Activated CD4-positive, alpha-beta T cell treated with anti-CD3 and anti-CD28 coated beads, Interleukin-2, Interleukin-6, amounts not matched to agents 100 ng/mL and 50 ng/mL, durations not matched to agents 16 hours and 8 hours (primary cell): ENCODE measurements at regions not wholly inside any gene's neighbourhood (a gene's known extent, or its start where the extent isn't known, plus 50 kb on each side); places are given as distances from the start of the nearest gene placed in this dataset.

Source experiments
- DNase-seq: peaks from one replicate; pipeline ENCODE4 v3.0.0-alpha.2; 2020

GRCh38 chr16:35687071-35687470, 2227.7 kb downstream of the TP53TG3F start:
- DNase-seq = no peak

GRCh38 chr16:35687781-35688180, 2228.4 kb downstream of the TP53TG3F start:
- no peak for DNase-seq

- no peak for DNase-seq
These were observed 2230.4 kb downstream of the TP53TG3F start for GRCh38 chr16:35689764-35690163.

- DNase-seq = no peak
These were observed 2231.0 kb downstream of the TP53TG3F start for GRCh38 chr16:35690413-35690812.

- DNase-seq = no peak
These were observed 2231.6 kb downstream of the TP53TG3F start for GRCh38 chr16:35691057-35691456.

- DNase-seq = no peak
These were observed 2233.4 kb downstream of the TP53TG3F start for GRCh38 chr16:35692824-35693223.

GRCh38 chr16:35706901-35707300, 2247.5 kb downstream of the TP53TG3F start:
- DNase-seq = no peak

GRCh38 chr16:35711435-35711834, 2252.0 kb downstream of the TP53TG3F start:
- no peak for DNase-seq

- no peak for DNase-seq
These were observed 2252.5 kb downstream of the TP53TG3F start for GRCh38 chr16:35711958-35712357.

- no peak for DNase-seq
These were observed 2254.6 kb downstream of the TP53TG3F start for GRCh38 chr16:35713762-35714650.

- DNase-seq = no peak
These were observed 2255.3 kb downstream of the TP53TG3F start for GRCh38 chr16:35714665-35715064.

GRCh38 chr16:35724551-35724950, 2265.1 kb downstream of the TP53TG3F start:
- DNase-seq = no peak

GRCh38 chr16:35725949-35726348, 2266.5 kb downstream of the TP53TG3F start:
- DNase-seq = no peak

GRCh38 chr16:35730251-35730650, 2270.8 kb downstream of the TP53TG3F start:
- DNase-seq = no peak

- no peak for DNase-seq
These were observed 2272.1 kb downstream of the TP53TG3F start for GRCh38 chr16:35731341-35732040.

- no peak for DNase-seq
These were observed 2272.8 kb downstream of the TP53TG3F start for GRCh38 chr16:35732046-35732810.

GRCh38 chr16:35733278-35733965, 2274.0 kb downstream of the TP53TG3F start:
- DNase-seq = no peak

- no peak for DNase-seq
These were observed 2274.7 kb downstream of the TP53TG3F start for GRCh38 chr16:35733971-35734702.

GRCh38 chr16:35734728-35735402, 2275.5 kb downstream of the TP53TG3F start:
- DNase-seq = no peak

- no peak for DNase-seq
These were observed 2276.2 kb downstream of the TP53TG3F start for GRCh38 chr16:35735403-35736251.
